Type B pancreatic cell (in vitro differentiated cells): ENCODE measurements at regions not wholly inside any gene's neighbourhood (a gene's known extent, or its start where the extent isn't known, plus 50 kb on each side); places are given as distances from the start of the nearest gene placed in this dataset.

Experiments
- DNase-seq: peaks from one replicate; pipeline ENCODE4 v3.0.0; 2021; ENCODE audit warnings: mixed read lengths; ENCODE audit not compliant: unreplicated experiment; ENCODE audit errors: extremely low spot score
- H3K27ac Mint-ChIP-seq: 2 replicates; pipeline ENCODE4 v1.8.0; 2021; ENCODE audit warnings: mild to moderate bottlenecking, mixed read lengths
- H3K27me3 Mint-ChIP-seq: 2 replicates; pipeline ENCODE4 v1.8.0; 2021; ENCODE audit warnings: mixed read lengths
- H3K36me3 Mint-ChIP-seq: 2 replicates; pipeline ENCODE4 v1.8.0; 2021; ENCODE audit warnings: mixed read lengths
- H3K4me1 Mint-ChIP-seq: one replicate; pipeline ENCODE4 v1.8.0; 2021; ENCODE audit warnings: mixed read lengths; ENCODE audit not compliant: unreplicated experiment
- H3K4me3 Mint-ChIP-seq: 2 replicates; pipeline ENCODE4 v1.8.0; 2021; ENCODE audit warnings: mild to moderate bottlenecking, mixed read lengths
- H3K9me3 Mint-ChIP-seq: 2 replicates; pipeline ENCODE4 v1.8.0; 2021; ENCODE audit warnings: mixed read lengths
- CTCF ChIP-seq: fragments of 200-600 bp; sonication (generic); conservative IDR thresholded peaks from 2 replicates; pipeline ENCODE4 v1.5.0; 2021; ENCODE audit warnings: antibody characterized with exemption, mild to moderate bottlenecking

GRCh38 chr2:133812826-133813617, 244.8 kb upstream of the NCKAP5 start:
- TF ChIP-seq CTCF, result no peak
- DNase-seq, result no peak
- Mint-ChIP-seq H3K36me3 (no peaks in the 10 kb centered on the region), H3K4me1 (peaks cover 3% of the 10 kb centered on the region), H3K9me3 (no peaks in the 10 kb centered on the region), H3K4me3 (no peak overlapping the region), H3K27ac (no peak overlapping the region), H3K27me3 (peaks cover 32% of the 10 kb centered on the region)

GRCh38 chr2:133814890-133815289, 246.6 kb upstream of the NCKAP5 start:
- H3K9me3 Mint-ChIP-seq, result no peaks in the 10 kb centered on the region
- no peak for DNase-seq
- H3K4me1 Mint-ChIP-seq, result peaks cover 6% of the 10 kb centered on the region
- no peak for TF ChIP-seq CTCF
- no peak overlapping the region for H3K4me3 Mint-ChIP-seq
- H3K27me3 Mint-ChIP-seq, result peaks cover 32% of the 10 kb centered on the region
- no peak overlapping the region for H3K27ac Mint-ChIP-seq
- no peaks in the 10 kb centered on the region for H3K36me3 Mint-ChIP-seq

GRCh38 chr2:133816037-133816436, 247.8 kb upstream of the NCKAP5 start:
- DNase-seq, result no peak
- H3K27ac Mint-ChIP-seq, result no peak overlapping the region
- H3K9me3 Mint-ChIP-seq, result no peaks in the 10 kb centered on the region
- H3K4me3 Mint-ChIP-seq, result no peak overlapping the region
- TF ChIP-seq CTCF, result no peak
- peaks cover 24% of the 10 kb centered on the region for H3K27me3 Mint-ChIP-seq
- H3K4me1 Mint-ChIP-seq, result peaks cover 9% of the 10 kb centered on the region
- H3K36me3 Mint-ChIP-seq, result no peaks in the 10 kb centered on the region

GRCh38 chr2:133817680-133818566, 249.7 kb upstream of the NCKAP5 start:
- DNase-seq, result no peak
- no peaks in the 10 kb centered on the region for H3K9me3 Mint-ChIP-seq
- H3K4me3 Mint-ChIP-seq, result no peak overlapping the region
- no peak for TF ChIP-seq CTCF
- peak overlapping the region; percentile 4 for H3K27ac Mint-ChIP-seq
- peaks cover 7% of the 10 kb centered on the region for H3K27me3 Mint-ChIP-seq
- no peaks in the 10 kb centered on the region for H3K36me3 Mint-ChIP-seq
- H3K4me1 Mint-ChIP-seq, result peaks cover 9% of the 10 kb centered on the region

- DNase-seq, result no peak
- H3K4me3 Mint-ChIP-seq, result no peak overlapping the region
- peak overlapping the region; percentile 4 for H3K27ac Mint-ChIP-seq
- H3K9me3 Mint-ChIP-seq, result no peaks in the 10 kb centered on the region
- peaks cover 9% of the 10 kb centered on the region for H3K4me1 Mint-ChIP-seq
- TF ChIP-seq CTCF, result no peak
- H3K27me3 Mint-ChIP-seq, result peaks cover 3% of the 10 kb centered on the region
- H3K36me3 Mint-ChIP-seq, result no peaks in the 10 kb centered on the region
Observed at GRCh38 chr2:133818661-133819060, 250.4 kb upstream of the NCKAP5 start.
